ENCODE measurements at regions not wholly inside any gene's neighbourhood (a gene's known extent, or its start where the extent isn't known, plus 50 kb on each side); places are given as distances from the start of the nearest gene placed in this dataset.
"Not testable (repeated sequence)": the region's sequence is repeated elsewhere in the genome, so short reads cannot be mapped to it uniquely, and the experiment has no call there.

DNA sequence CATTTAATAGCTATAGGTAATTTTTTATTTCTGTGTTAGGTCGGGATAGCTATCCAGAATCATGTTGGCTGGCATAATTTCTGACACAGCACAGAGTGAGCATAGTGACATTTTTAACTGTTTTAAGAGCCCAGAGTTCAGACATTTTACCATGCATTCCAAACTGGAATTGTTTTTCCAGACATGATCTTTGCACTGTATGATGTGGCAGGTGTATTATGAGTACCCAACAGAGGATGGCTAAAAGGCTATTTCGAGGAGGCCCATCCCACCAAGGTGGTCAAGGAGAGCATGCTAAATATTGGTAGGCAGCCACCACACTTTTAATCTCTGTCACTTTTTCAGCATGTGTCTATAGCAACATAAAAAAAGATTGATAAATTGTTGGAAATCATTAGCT, 137.3 kb upstream of the ST6GALNAC5 start (continued):
- TF ChIP-seq MAX (IDR thresholded peaks at IDR 0.05) (no peak), SIN3A (IDR thresholded peaks at IDR 0.05; ENCODE audit: low read depth) (no peak), CEBPB (IDR thresholded peaks at IDR 0.05; ENCODE audit: low read depth) (no peak), SP1 (IDR thresholded peaks at IDR 0.05; ENCODE audit: low read depth) (no peak), ZBTB33 (IDR thresholded peaks at IDR 0.05; ENCODE audit: extremely low read depth, insufficient replicate concordance, low read length) (no peak), YY1 (IDR thresholded peaks at IDR 0.05; ENCODE audit: extremely low read depth, insufficient replicate concordance, low read depth, low read length) (no peak), ELF1 (IDR thresholded peaks at IDR 0.05; ENCODE audit: borderline replicate concordance, low read depth) (no peak)

DNA sequence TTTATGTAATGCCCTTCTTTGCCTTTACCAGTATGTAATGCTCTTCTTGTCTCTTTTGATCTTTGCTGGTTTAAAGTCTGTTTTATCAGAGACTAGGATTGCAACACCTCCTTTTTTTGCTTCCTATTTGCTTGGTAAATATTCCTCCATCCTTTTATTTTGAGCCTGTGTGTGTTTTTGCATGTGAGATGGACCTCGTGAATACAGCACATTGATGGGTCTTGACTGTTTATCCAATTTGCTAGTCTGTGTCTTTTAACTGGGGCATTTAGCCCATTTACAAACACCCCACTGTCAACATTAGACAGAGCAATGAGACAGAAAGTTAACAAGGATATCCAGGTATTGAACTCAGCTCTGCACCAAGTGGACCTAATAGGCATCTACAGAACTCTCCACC, 128.9 kb upstream of the ST6GALNAC5 start:
- H3K27ac ChIP-seq (ENCODE audit: low read depth, low read length); POLR2A ChIA-PET; H3K9ac ChIP-seq (ENCODE audit: low read length); intact Hi-C loops (cut with micrococcal nuclease); H3K36me3 ChIP-seq (ENCODE audit: control insufficient read depth in 1 of 2, insufficient read depth in 2 of 2, low read length in 2 of 2); BruUV-seq (replicated peaks); ATAC-seq; H3K4me2 ChIP-seq (ENCODE audit: low read length); H3K9me2 ChIP-seq (ENCODE audit: insufficient read depth); H3K4me3 ChIP-seq (replicated peaks in 1 of 2; ENCODE audit: low read depth in 1 of 2, low read length in 2 of 2); H4K20me1 ChIP-seq (ENCODE audit: insufficient read depth); RAD21 ChIA-PET (ENCODE audit: low non-redundant PET in 1 of 2, low total read pairs in 2 of 2, uncharacterized antibody in 2 of 2, unreplicated experiment in 2 of 2); H2AFZ ChIP-seq (ENCODE audit: low read depth, low read length, poor library complexity, severe bottlenecking); H3K9me3 ChIP-seq (ENCODE audit: control insufficient read depth in 1 of 2, insufficient read depth in 1 of 2, low read depth in 1 of 2, low read length in 2 of 2); H3K27me3 ChIP-seq (ENCODE audit: insufficient read depth, low read length); DNase-seq (ENCODE audit: low read depth, low spot score); H3K4me1 ChIP-seq (ENCODE audit: control insufficient read depth in 1 of 2, insufficient read depth in 2 of 2, low read length in 2 of 2); H3K79me2 ChIP-seq (ENCODE audit: insufficient read depth, low read length); CTCF ChIA-PET: not testable (repeated sequence)

Data from HCT116 (cell line).